ENCODE measurements at regions not wholly inside any gene's neighbourhood (a gene's known extent, or its start where the extent isn't known, plus 50 kb on each side); places are given as distances from the start of the nearest gene placed in this dataset.
A peak's percentile ranks its signal among the peaks of the same experiment; 100 is the strongest.
"Not testable (repeated sequence)": the region's sequence is repeated elsewhere in the genome, so short reads cannot be mapped to it uniquely, and the experiment has no call there.

- no peak for TF ChIP-seq POLR2A (IDR thresholded peaks at IDR 0.05; ENCODE audit: low read depth, low read length)
- DNase-seq (ENCODE audit: insufficient read length, low spot score): no peak
- FAIRE-seq: no peak
Observed at GRCh38 chr2:13821255-13821880, 811.1 kb upstream of the LRATD1 start.

GRCh38 chr2:13822365-13822764 lies 810.2 kb upstream of the LRATD1 start:
- no peak for TF ChIP-seq POLR2A (IDR thresholded peaks at IDR 0.05; ENCODE audit: low read depth, low read length)
- DNase-seq (ENCODE audit: insufficient read length, low spot score) (no peak), FAIRE-seq (no peak)

DNA sequence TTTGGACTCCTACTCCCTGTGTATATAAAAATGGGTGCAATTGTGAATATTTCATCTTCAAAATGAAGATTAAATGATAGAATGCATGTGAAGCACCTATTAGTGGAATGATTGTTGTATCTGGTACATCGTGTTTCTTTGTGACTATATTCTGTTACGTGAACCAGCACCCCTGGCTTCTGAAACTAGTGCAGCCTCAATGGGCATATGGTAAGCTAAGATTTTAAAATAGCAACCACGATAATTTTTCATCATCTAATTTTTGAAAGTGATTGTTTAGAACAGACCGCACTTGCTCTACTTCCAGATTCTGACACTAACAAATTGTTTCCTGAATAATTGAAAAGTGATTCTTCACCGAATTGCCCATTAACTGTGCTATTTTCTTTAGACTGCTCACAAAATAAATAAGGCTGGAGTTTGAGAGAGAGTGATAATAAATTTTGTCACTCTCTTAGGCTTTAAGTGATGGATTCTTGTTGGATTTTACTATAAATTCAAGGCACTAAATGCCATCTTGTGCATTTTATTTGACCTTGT lies 806.1 kb upstream of the LRATD1 start:
- DNase-seq (ENCODE audit: insufficient read length, low spot score) (no peak), FAIRE-seq (no peak)
- no peak for TF ChIP-seq POLR2A (IDR thresholded peaks at IDR 0.05; ENCODE audit: low read depth, low read length)

DNA sequence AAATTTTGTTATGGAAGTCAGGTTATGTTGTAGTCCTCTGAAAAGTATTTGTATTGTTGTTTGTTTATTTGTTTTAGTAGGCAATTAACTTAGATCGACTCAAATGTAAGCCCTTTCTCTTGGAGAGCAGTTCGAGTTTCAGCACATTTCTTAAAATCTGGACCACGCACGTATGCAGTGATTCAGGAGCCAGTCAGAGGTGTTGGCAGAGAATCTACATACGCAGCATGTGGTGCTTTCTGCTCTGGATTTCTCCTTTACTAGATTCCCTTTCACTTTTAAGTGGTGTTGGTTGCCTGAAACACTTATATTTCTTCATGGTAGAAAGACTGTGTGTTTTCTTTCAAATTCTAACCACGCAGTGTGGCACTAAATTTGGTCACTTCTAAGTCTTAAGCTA lies 773.9 kb upstream of the LRATD1 start:
- no peak for TF ChIP-seq POLR2A (IDR thresholded peaks at IDR 0.05; ENCODE audit: low read depth, low read length)
- DNase-seq (ENCODE audit: insufficient read length, low spot score) (no peak), FAIRE-seq (peak; percentile 60)

- DNase-seq (ENCODE audit: insufficient read length, low spot score); FAIRE-seq: not testable (repeated sequence)
Observed at GRCh38 chr2:13868275-13868674, 764.2 kb upstream of the LRATD1 start.

- TF ChIP-seq POLR2A (IDR thresholded peaks at IDR 0.05; ENCODE audit: low read depth, low read length): no peak
- FAIRE-seq (no peak), DNase-seq (ENCODE audit: insufficient read length, low spot score) (no peak)
Observed at GRCh38 chr2:13876491-13877037, 756.0 kb upstream of the LRATD1 start.

DNA sequence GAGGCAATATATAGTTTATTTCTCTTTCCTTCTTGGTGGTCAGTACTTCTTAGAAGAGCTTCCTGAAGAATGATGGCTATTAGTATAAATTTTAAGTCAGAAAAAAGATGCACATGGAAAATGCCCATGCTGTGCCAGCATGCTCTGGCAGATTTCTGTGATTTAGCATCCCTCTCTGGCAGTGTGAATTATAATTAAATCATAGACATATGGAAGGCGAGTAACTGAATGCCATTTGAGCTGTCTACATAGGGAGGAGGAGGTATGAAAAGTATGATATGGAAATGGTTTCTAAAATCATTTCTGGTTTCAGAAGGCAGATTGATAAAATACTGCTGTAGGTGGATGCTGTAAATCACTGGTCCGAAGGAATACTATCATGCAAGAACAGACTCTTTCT lies 754.9 kb upstream of the LRATD1 start:
- FAIRE-seq: no peak

GRCh38 chr2:13884291-13884976 lies 748.1 kb upstream of the LRATD1 start:
- no peak for DNase-seq (ENCODE audit: insufficient read length, low spot score)
- no peak for TF ChIP-seq POLR2A (IDR thresholded peaks at IDR 0.05; ENCODE audit: low read depth, low read length)
- FAIRE-seq: no peak

More for the DNA sequence above, 754.9 kb upstream of the LRATD1 start:
- TF ChIP-seq POLR2A (IDR thresholded peaks at IDR 0.05; ENCODE audit: low read depth, low read length): no peak
- no peak for DNase-seq (ENCODE audit: insufficient read length, low spot score)

GRCh38 chr2:13901526-13901925 lies 731.0 kb upstream of the LRATD1 start:
- no peak for FAIRE-seq
- no peak for TF ChIP-seq POLR2A (IDR thresholded peaks at IDR 0.05; ENCODE audit: low read depth, low read length)
- DNase-seq (ENCODE audit: insufficient read length, low spot score): no peak

- TF ChIP-seq POLR2A (IDR thresholded peaks at IDR 0.05; ENCODE audit: low read depth, low read length): no peak
- DNase-seq (ENCODE audit: insufficient read length, low spot score): no peak
- FAIRE-seq: no peak
Observed at GRCh38 chr2:13905831-13906230, 726.7 kb upstream of the LRATD1 start.

GRCh38 chr2:13916066-13916465 lies 716.5 kb upstream of the LRATD1 start:
- no peak for FAIRE-seq
- no peak for TF ChIP-seq POLR2A (IDR thresholded peaks at IDR 0.05; ENCODE audit: low read depth, low read length)

GRCh38 chr2:13917958-13918357 lies 714.6 kb upstream of the LRATD1 start:
- no peak for TF ChIP-seq POLR2A (IDR thresholded peaks at IDR 0.05; ENCODE audit: low read depth, low read length)
- FAIRE-seq: no peak
- no peak for DNase-seq (ENCODE audit: insufficient read length, low spot score)

More at GRCh38 chr2:13916066-13916465, 716.5 kb upstream of the LRATD1 start:
- DNase-seq (ENCODE audit: insufficient read length, low spot score): no peak

DNA sequence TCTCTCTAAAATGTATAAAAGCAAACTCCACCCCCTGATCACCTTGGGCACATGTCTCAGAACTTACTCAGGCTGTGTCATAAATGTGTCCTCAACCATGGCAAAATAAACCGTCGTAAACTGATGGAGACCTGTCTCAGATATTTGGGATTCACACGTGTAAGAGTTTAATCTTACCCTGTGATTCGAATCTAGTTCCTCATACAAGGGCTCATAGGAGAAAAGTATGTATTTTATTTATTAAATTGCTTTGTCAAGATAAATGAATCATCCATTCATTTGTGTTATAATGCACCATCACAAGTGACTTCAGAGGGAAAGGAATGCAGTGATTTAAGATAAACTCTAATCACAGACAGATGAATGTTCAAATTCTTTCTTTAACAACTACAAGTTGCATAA lies 712.5 kb upstream of the LRATD1 start:
- no peak for TF ChIP-seq POLR2A (IDR thresholded peaks at IDR 0.05; ENCODE audit: low read depth, low read length)
- DNase-seq (ENCODE audit: insufficient read length, low spot score) (no peak), FAIRE-seq (no peak)

GRCh38 chr2:13921245-13921644 lies 711.3 kb upstream of the LRATD1 start:
- FAIRE-seq: no peak
- DNase-seq (ENCODE audit: insufficient read length, low spot score): no peak
- no peak for TF ChIP-seq POLR2A (IDR thresholded peaks at IDR 0.05; ENCODE audit: low read depth, low read length)

GRCh38 chr2:13923823-13924222 lies 708.7 kb upstream of the LRATD1 start:
- TF ChIP-seq POLR2A (IDR thresholded peaks at IDR 0.05; ENCODE audit: low read depth, low read length): no peak
- no peak for FAIRE-seq
- no peak for DNase-seq (ENCODE audit: insufficient read length, low spot score)
